Fibroblast of skin of scalp (primary cell): ENCODE measurements at regions not wholly inside any gene's neighbourhood (a gene's known extent, or its start where the extent isn't known, plus 50 kb on each side); places are given as distances from the start of the nearest gene placed in this dataset.
A peak's percentile ranks its signal among the peaks of the same experiment; 100 is the strongest.

Source experiments
- DNase-seq: peaks from one replicate; pipeline ENCODE4 v3.0.0-alpha.2; 2013

- no peak for DNase-seq
Observed at GRCh38 chr10:88023676-88024075, 160.3 kb downstream of the PTEN start.

- DNase-seq: no peak
Observed at GRCh38 chr10:88026031-88026430, 162.6 kb downstream of the PTEN start.

- DNase-seq: no peak
Observed at GRCh38 chr10:88027570-88027969, 164.1 kb downstream of the PTEN start.

GRCh38 chr10:88028072-88028471 is 164.6 kb downstream of the PTEN start:
- no peak for DNase-seq

GRCh38 chr10:88028654-88029053 is 165.2 kb downstream of the PTEN start:
- DNase-seq: no peak

- peak; percentile 83 for DNase-seq
Observed at GRCh38 chr10:88032566-88032965, 169.1 kb downstream of the PTEN start.

- DNase-seq: no peak
Observed at GRCh38 chr10:88033385-88033784, 170.0 kb downstream of the PTEN start.

- DNase-seq: no peak
Observed at GRCh38 chr10:88033793-88034192, 170.4 kb downstream of the PTEN start.

- no peak for DNase-seq
Observed at GRCh38 chr10:88036126-88036525, 172.7 kb downstream of the PTEN start.

- DNase-seq: no peak
Observed at GRCh38 chr10:88037623-88038022, 174.2 kb downstream of the PTEN start.

GRCh38 chr10:88038268-88038667 is 174.8 kb downstream of the PTEN start:
- peak; percentile 88 for DNase-seq

- DNase-seq: peak; percentile 29
Observed at GRCh38 chr10:88039496-88040200, 176.2 kb downstream of the PTEN start.

GRCh38 chr10:88041243-88042159 is 178.1 kb downstream of the PTEN start:
- peak; percentile 34 for DNase-seq

- DNase-seq: peak; percentile 61
Observed at GRCh38 chr10:88042160-88043100, 179.0 kb downstream of the PTEN start.

GRCh38 chr10:88045096-88045495 is 181.7 kb downstream of the PTEN start:
- peak; percentile 19 for DNase-seq

- no peak for DNase-seq
Observed at GRCh38 chr10:88045656-88046415, 182.4 kb downstream of the PTEN start.

- no peak for DNase-seq
Observed at GRCh38 chr10:88047579-88047978, 184.2 kb downstream of the PTEN start.

GRCh38 chr10:88048312-88048711 is 184.9 kb downstream of the PTEN start:
- DNase-seq: peak; percentile 60

GRCh38 chr10:88049204-88049603 is 185.8 kb downstream of the PTEN start:
- DNase-seq: no peak

GRCh38 chr10:88057720-88058119 is 194.3 kb downstream of the PTEN start:
- DNase-seq: no peak

GRCh38 chr10:88058750-88059149 is 195.3 kb downstream of the PTEN start:
- DNase-seq: no peak

- DNase-seq: no peak
Observed at GRCh38 chr10:88059190-88059589, 195.8 kb downstream of the PTEN start.
